ENCODE measurements at regions not wholly inside any gene's neighbourhood (a gene's known extent, or its start where the extent isn't known, plus 50 kb on each side); places are given as distances from the start of the nearest gene placed in this dataset.

GRCh38 chr2:17282245-17282644 lies 236.0 kb downstream of the RAD51AP2 start:
- no peak for DNase-seq (ENCODE audit: extremely low read depth, low read depth)
- TF ChIP-seq, protein P1, sequence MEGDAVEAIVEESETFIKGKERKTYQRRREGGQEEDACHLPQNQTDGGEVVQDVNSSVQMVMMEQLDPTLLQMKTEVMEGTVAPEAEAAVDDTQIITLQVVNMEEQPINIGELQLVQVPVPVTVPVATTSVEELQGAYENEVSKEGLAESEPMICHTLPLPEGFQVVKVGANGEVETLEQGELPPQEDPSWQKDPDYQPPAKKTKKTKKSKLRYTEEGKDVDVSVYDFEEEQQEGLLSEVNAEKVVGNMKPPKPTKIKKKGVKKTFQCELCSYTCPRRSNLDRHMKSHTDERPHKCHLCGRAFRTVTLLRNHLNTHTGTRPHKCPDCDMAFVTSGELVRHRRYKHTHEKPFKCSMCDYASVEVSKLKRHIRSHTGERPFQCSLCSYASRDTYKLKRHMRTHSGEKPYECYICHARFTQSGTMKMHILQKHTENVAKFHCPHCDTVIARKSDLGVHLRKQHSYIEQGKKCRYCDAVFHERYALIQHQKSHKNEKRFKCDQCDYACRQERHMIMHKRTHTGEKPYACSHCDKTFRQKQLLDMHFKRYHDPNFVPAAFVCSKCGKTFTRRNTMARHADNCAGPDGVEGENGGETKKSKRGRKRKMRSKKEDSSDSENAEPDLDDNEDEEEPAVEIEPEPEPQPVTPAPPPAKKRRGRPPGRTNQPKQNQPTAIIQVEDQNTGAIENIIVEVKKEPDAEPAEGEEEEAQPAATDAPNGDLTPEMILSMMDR (IDR thresholded peaks at IDR 0.05; ENCODE audit: low read depth, low read length), result no peak

GRCh38 chr2:17276220-17276619 lies 242.0 kb downstream of the RAD51AP2 start:
- TF ChIP-seq, protein P1 (IDR thresholded peaks at IDR 0.05; ENCODE audit: low read depth, low read length), result no peak
- DNase-seq (ENCODE audit: extremely low read depth, low read depth), result no peak

DNA sequence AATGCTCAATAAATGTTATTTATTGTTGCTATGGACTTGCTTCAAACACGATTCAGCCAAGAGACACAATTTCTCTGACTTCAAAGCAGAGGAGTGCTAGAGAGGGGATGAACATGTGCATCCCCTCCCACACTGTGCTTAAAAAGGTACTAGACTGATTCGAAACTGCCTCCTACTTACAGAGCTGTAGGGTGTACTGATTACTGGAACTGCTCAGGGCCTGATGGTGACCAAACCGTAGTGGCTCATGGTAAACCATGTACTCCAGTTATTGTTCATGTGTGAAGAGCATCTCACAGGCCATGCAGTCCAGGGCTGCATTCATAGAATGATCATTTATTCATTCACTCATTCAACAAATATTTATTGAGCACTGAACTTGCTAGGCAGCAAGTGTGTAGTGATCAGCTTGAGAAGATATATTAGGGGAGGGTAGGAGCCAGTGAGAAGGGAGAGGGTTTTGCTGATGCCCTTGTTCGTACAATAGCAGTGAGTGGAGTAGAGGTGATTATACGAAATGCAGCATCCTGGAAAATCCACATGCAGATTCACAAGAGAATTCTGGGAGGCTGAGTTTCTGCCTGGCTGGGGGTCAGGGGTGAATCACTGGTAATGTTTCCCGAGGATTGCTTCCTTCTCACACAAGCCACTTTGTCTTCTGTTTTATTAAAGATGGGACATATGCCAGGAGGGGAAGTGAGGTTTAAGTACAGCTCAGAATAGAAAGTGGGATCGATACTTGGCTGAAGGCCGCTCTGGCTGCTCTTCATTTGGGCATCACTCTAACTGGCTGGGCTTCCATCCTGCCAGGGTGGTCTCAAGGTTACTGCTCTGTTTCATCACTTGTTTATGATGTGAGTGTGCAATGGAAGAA lies 245.4 kb downstream of the RAD51AP2 start:
- DNase-seq (ENCODE audit: extremely low read depth, low read depth), result no peak
- TF ChIP-seq, protein P1 (IDR thresholded peaks at IDR 0.05; ENCODE audit: low read depth, low read length), result no peak

DNA sequence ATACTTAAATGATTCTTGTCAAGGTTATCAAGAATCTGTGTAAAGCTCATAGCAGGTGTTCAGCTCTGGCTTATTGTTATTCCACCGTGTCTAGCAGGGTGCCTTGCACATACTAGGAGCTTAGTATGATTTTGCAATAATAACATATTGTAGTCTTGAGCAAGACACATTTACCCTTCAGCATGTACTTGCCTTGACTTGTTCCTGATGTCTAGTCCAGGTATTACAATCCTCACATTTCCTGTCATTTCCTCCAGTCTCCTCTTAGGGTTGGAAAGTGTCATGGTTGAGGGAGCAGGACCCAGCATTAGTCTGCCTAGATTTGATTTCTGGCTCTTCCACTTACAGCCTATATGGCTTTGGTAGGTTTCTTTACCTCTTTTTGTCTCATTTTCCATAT lies 246.1 kb downstream of the RAD51AP2 start:
- TF ChIP-seq, protein P1 (IDR thresholded peaks at IDR 0.05; ENCODE audit: low read depth, low read length), result no peak
- DNase-seq (ENCODE audit: extremely low read depth, low read depth), result no peak

GRCh38 chr2:17271416-17271815 lies 246.8 kb downstream of the RAD51AP2 start:
- TF ChIP-seq, protein P1 (IDR thresholded peaks at IDR 0.05; ENCODE audit: low read depth, low read length), result no peak
- DNase-seq (ENCODE audit: extremely low read depth, low read depth), result no peak

DNA sequence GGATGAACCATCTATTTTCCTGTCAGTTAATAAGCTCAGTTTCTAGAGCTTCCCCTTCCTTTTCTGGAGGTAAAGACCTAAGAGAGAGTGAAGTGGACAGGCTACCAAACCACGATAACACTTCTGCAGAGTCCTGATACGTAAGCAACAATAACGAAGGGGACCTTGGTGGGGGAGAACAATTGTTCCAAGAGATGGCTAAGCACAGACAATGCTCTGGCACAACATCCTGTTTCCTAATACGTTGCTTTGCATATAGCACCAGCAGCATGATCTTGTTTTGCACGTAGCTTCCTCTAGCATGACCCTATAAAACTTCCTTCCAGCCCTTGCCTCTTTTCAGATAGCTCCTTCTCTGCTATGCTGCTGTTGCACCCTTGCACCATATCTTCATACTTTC lies 247.3 kb downstream of the RAD51AP2 start:
- no peak for DNase-seq (ENCODE audit: extremely low read depth, low read depth)

GRCh38 chr2:17263570-17263968 lies 254.7 kb downstream of the RAD51AP2 start:
- DNase-seq (ENCODE audit: extremely low read depth, low read depth), result no peak
- TF ChIP-seq, protein P1 (IDR thresholded peaks at IDR 0.05; ENCODE audit: low read depth, low read length), result no peak

More for the DNA sequence above, 247.3 kb downstream of the RAD51AP2 start:
- TF ChIP-seq, protein P1 (IDR thresholded peaks at IDR 0.05; ENCODE audit: low read depth, low read length), result no peak

Measured in AG09319 (cell line).